SJSA1 (cell line): ENCODE measurements at regions not wholly inside any gene's neighbourhood (a gene's known extent, or its start where the extent isn't known, plus 50 kb on each side); places are given as distances from the start of the nearest gene placed in this dataset.
"Not testable (repeated sequence)": the region's sequence is repeated elsewhere in the genome, so short reads cannot be mapped to it uniquely, and the experiment has no call there.

ENCODE experiments used
- DNase-seq, 2 experiments: peaks; one replicate each; pipeline ENCODE4 v3.0.0-alpha.2; 2015 to 2020; ENCODE audit warnings: low spot score in 2 of 2, low read depth in 1 of 2
- H3K27ac ChIP-seq: fragments of 250-450 bp; sonication (Bioruptor Pico); 2 replicates; pipeline ENCODE4 v1.5.1; 2020; ENCODE audit warnings: mild to moderate bottlenecking, moderate library complexity
- H3K27me3 ChIP-seq: fragments of 250-450 bp; sonication (Bioruptor Pico); replicated peaks from 2 replicates; pipeline ENCODE4 v1.5.1; 2020; ENCODE audit warnings: mild to moderate bottlenecking, moderate library complexity
- H3K36me3 ChIP-seq: fragments of 250-450 bp; sonication (Bioruptor Pico); 2 replicates; pipeline ENCODE4 v1.5.1; 2020; ENCODE audit warnings: mild to moderate bottlenecking
- H3K4me1 ChIP-seq: fragments of 250-450 bp; sonication (Bioruptor Pico); replicated peaks from 2 replicates; pipeline ENCODE4 v1.6.1; 2021; ENCODE audit warnings: mild to moderate bottlenecking
- H3K4me3 ChIP-seq: fragments of 250-450 bp; sonication (Bioruptor Pico); 2 replicates; pipeline ENCODE4 v1.5.1; 2020; ENCODE audit warnings: mild to moderate bottlenecking
- H3K9me3 ChIP-seq: fragments of 250-450 bp; sonication (Bioruptor Pico); replicated peaks from 2 replicates; pipeline ENCODE4 v1.5.1; 2020; ENCODE audit warnings: mild to moderate bottlenecking

DNA sequence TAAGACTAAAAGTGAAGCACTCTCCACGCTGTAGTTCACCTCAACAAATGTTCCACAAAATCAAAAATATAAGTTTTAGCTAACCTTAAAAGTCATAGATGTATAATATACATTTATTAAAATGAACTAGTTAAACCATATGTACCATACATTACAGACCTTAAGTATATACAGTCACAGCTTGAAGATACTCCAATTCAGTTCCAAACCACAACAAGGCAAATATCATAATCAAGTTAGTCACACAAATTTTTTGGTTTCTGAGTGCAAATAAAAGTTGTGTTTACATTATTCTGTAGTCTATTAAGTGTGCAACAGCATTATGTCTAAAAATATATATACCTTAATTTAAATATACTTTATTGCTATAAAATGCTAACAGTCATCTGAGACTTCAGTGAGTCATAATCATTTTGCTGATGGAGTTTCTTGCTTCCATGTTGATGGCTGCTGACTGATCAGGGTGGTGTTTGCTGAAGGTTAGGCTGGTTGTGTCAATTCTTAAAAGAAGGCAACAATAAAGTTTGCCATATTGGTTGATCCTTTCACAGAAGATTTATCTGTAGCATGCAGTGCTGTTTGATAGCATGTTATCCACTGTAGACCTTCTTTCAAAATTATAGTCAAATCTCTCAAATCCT, 736.7 kb downstream of the NSUN3 start:
- Histone ChIP-seq H3K4me1 (no peaks in the 10 kb centered on the region), H3K9me3 (no peaks in the 10 kb centered on the region), H3K4me3 (no peak overlapping the region), H3K27ac (no peak overlapping the region), H3K27me3 (no peaks in the 10 kb centered on the region), H3K36me3 (no peaks in the 10 kb centered on the region)
- no peak for DNase-seq

DNA sequence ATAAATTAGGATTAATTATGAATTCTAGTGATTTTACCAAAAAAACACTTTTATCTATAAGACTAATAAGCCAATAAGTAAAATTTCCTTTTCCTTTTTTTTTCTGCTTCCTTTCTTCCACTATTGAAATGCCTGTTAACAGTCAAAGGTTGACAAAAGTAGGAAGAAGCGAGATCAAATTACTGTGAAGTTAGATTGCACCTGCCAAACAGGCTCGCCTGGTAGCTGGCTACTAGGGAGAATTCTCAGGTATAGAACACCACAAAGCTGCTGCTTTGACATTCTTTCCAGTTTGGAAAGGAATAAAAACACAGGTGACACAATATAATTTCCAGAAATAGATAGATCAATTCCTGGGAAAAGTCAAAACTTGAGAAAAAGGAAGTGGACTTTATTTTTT, 749.0 kb downstream of the NSUN3 start:
- no peak overlapping the region for H3K4me3 ChIP-seq
- H3K27me3 ChIP-seq: no peaks in the 10 kb centered on the region
- no peak overlapping the region for H3K27ac ChIP-seq
- H3K36me3 ChIP-seq: no peaks in the 10 kb centered on the region
- H3K4me1 ChIP-seq: no peaks in the 10 kb centered on the region
- no peaks in the 10 kb centered on the region for H3K9me3 ChIP-seq
- DNase-seq: no peak

DNA sequence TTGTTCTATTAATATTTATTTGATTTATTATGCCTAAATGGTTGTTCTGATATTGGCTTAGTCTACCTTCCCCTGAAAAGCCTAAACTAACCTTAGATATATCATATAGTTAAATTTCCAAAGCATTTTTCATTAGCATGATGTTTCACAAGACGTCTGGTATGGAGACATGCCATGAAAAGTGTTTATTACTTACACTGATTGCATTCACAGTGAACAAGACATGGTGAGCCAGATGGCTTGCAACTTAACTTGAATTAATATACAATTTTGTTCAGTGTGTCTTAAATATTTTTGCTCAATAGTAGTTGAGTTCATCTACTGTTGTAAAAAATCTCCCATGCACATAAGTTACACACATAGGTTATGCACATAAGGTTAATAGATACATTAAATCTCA, 758.4 kb downstream of the NSUN3 start:
- Histone ChIP-seq H3K27ac (no peak overlapping the region), H3K27me3 (no peaks in the 10 kb centered on the region)

DNA sequence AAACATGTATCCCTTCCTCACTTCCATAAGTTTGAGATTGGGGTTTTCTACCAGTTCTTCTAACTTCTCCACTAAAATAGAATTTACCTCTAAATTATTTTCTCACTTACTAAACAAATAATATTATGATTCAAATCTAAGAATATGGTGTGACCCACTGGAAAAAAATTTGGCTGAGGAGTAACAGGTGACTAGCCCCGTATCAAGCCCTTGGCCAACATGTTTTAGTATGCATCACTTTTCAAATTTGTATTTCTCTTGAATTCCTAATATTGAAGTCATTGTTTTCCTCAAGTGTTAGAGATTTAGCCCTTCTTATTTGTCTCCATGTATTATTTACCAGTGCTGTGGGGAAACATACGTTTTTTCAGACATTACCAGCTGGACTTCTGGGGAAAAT, 759.4 kb downstream of the NSUN3 start:
- H3K4me1 ChIP-seq: no peaks in the 10 kb centered on the region
- DNase-seq: no peak
- H3K27me3 ChIP-seq: no peaks in the 10 kb centered on the region
- no peaks in the 10 kb centered on the region for H3K36me3 ChIP-seq
- no peak overlapping the region for H3K27ac ChIP-seq
- H3K4me3 ChIP-seq: no peak overlapping the region
- H3K9me3 ChIP-seq: no peaks in the 10 kb centered on the region

More for the DNA sequence above, 758.4 kb downstream of the NSUN3 start:
- Histone ChIP-seq H3K4me3 (no peak overlapping the region), H3K9me3 (no peaks in the 10 kb centered on the region), H3K4me1 (no peaks in the 10 kb centered on the region), H3K36me3 (no peaks in the 10 kb centered on the region)
- DNase-seq: no peak

DNA sequence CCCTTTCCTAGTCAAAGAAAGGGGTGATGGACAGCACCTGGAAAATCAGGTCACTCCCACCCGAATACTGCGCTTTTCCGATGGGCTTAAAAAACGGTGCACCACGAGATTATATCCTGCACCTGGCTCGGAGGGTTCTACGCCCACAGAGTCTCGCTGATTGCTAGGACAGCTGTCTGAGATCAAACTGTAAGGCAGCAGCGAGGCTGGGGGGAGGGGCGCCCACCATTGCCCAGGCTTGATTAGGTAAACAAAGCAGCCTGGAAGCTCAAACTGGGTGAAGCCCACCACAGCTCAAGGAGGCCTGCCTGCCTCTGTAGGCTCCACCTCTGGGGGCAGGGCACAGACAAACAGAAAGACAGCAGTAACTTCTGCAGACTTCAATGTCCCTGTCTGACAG, 783.4 kb downstream of the NSUN3 start:
- H3K27me3 ChIP-seq, H3K4me3 ChIP-seq, H3K4me1 ChIP-seq, DNase-seq, H3K9me3 ChIP-seq, H3K27ac ChIP-seq, H3K36me3 ChIP-seq: not testable (repeated sequence)

DNA sequence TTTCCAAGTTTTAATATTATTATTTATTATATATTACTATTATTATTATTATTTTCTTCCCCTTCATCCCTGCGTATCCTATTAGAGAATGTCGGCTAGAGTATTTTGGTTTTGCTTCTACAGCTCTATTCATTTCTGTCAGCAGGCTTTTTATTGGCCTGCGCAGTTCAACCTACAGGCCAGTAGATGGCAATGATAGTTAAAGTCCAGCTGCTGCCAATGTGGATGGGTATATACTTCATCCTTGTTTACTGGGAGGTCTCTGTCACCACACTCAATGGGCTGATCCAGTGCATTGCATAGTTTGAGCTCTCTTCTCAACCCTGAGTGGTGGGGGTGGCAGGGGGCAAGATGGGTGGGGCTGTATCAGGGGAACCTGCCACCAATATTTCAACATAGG, 799.8 kb downstream of the NSUN3 start:
- Histone ChIP-seq H3K36me3 (no peaks in the 10 kb centered on the region), H3K4me1 (no peaks in the 10 kb centered on the region)
- DNase-seq: no peak

DNA sequence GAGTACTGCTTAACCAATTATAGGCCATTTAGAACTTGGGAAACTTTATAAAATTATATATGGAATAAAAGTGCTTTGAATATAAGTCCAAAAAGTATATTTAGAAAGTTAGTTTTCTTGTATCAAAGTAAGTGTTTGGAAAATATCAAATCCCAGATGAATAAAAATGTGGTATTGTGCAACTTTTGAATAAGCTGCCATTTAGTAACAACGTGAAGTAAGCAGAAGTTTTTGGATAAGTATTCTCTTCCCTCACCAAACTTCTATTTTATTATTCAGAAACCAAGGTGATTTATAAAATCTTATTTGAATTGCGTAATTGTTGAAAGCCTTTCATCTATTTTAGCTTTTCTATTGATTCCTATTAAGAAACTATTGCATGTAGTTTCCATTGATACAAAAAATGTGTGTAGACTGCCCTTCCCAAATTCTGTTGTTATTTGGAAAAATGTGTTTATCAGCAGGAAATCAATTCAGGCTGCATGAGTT, 806.2 kb downstream of the NSUN3 start:
- no peaks in the 10 kb centered on the region for H3K36me3 ChIP-seq
- no peaks in the 10 kb centered on the region for H3K9me3 ChIP-seq
- DNase-seq: no peak
- H3K27ac ChIP-seq: no peak overlapping the region
- H3K27me3 ChIP-seq: no peaks in the 10 kb centered on the region
- no peaks in the 10 kb centered on the region for H3K4me1 ChIP-seq
- no peak overlapping the region for H3K4me3 ChIP-seq

More for the DNA sequence above, 799.8 kb downstream of the NSUN3 start:
- H3K9me3 ChIP-seq: no peaks in the 10 kb centered on the region; the same call in 1 of the 2 replicates
- H3K27me3 ChIP-seq: no peaks in the 10 kb centered on the region
- H3K4me3 ChIP-seq: no peak overlapping the region
- H3K27ac ChIP-seq: no peak overlapping the region

DNA sequence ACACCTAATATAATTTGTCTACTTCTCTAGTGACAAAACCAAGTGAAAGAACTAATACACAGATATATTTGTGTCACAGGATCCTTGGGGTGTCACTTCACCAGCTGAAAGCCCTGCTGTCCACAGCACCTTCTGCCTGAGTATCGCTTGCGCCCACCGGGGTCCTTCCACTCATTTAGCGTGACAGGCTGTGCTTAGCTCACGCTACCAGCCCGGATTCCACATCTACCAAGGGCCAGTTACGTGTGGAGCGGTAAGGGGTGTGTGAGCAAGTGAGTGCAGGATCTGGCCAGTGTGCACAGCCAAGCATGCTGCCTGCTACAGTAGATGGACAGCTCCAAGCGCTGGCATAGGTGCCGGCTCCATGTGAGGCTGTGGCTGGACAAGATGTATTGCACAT, 810.9 kb downstream of the NSUN3 start:
- no peak for DNase-seq
- Histone ChIP-seq H3K9me3 (no peaks in the 10 kb centered on the region), H3K4me3 (no peak overlapping the region), H3K36me3 (no peaks in the 10 kb centered on the region), H3K27ac (no peak overlapping the region), H3K27me3 (no peaks in the 10 kb centered on the region), H3K4me1 (no peaks in the 10 kb centered on the region)

DNA sequence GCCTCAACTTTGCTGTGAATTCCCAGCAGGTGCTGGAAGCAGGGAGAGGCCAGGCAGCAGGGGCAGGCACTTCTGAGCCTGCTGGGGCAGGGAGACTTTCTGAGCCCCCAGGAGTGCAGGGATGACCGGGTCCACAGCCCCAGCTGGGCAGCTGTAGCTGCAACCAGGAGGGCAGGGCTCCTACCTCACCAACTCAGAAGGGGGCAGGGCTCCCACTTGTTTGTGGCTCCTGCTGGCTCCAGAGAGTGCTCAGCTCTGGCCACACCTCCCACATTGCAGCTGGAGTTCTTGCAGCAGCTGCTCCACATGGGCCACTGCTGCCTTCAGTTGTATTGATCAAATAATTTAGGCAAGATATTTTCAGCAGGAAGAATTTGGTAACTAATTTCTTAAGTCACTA, 812.3 kb downstream of the NSUN3 start:
- Histone ChIP-seq H3K27me3 (no peaks in the 10 kb centered on the region), H3K4me3 (no peak overlapping the region), H3K27ac (no peak overlapping the region), H3K36me3 (no peaks in the 10 kb centered on the region), H3K9me3 (no peaks in the 10 kb centered on the region), H3K4me1 (no peaks in the 10 kb centered on the region)
- DNase-seq: no peak

DNA sequence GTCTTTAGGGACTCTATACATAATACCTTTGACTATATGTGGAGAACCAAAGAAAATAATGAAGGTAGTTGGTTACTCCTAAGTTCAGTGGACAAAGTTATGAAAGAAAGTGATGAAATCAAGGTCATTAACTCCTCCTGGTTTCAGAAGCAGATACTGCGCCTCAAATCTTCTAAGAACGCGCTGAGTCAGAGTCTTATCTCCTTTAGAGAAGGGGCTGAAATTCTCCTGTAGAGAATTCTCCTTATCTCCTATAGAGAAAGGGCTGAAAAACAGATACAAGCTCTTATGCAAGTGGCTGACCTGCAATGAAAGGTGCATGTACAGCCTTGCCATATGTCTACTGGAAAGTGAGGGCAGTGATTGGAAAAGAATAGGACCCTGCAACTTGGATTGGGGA, 824.2 kb downstream of the NSUN3 start:
- Histone ChIP-seq H3K4me1 (no peaks in the 10 kb centered on the region), H3K9me3 (no peaks in the 10 kb centered on the region), H3K27ac (no peak overlapping the region), H3K4me3 (no peak overlapping the region), H3K27me3 (no peaks in the 10 kb centered on the region), H3K36me3 (no peaks in the 10 kb centered on the region)
- DNase-seq: no peak

DNA sequence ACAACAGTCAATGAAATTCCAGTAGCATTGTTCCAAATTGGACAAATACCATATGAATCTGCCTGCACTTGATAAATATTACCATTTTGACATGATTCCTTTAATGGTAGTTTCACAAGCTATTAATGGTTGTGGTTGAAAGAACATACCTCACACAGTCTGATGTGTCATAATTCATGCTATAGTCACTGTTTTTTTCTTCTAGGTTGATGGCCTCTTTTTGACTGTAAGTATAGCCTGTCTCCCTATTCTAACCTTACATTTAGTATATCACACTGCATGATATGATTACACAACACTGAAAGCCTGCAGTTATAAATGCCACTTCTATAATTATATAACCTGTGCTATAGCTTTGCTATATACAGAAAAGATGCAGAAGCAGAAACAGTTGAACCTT, 834.1 kb downstream of the NSUN3 start:
- no peaks in the 10 kb centered on the region for H3K27me3 ChIP-seq
- no peak overlapping the region for H3K27ac ChIP-seq
- no peaks in the 10 kb centered on the region for H3K9me3 ChIP-seq
- H3K4me3 ChIP-seq: no peak overlapping the region
- H3K4me1 ChIP-seq: no peaks in the 10 kb centered on the region
- H3K36me3 ChIP-seq: no peaks in the 10 kb centered on the region
- no peak for DNase-seq

DNA sequence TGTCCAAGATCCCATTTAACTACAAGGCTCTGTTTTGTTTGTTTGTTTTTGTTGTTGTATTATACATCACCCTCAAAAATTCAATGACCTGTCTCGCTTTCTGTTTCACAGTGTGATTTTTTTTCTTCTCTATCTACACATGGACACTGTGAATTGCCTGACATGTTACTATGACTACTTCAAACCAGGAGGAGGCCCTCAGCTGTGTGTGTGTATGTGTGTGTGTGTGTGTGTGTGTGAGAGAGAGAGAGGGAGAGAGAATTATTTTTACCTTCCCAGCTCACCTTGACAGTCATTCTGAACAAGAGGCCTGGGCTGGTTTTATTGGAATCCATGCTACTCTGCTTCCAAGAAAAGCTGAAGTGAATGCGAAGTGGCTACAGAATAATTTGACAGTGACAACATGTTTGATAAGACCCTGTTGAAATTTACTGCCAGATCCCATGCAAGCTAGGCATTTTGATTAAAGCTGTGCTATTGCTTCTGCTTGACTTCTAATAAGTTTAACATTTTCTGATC, 841.4 kb downstream of the NSUN3 start:
- no peaks in the 10 kb centered on the region for H3K9me3 ChIP-seq
- no peak overlapping the region for H3K4me3 ChIP-seq
- no peaks in the 10 kb centered on the region for H3K36me3 ChIP-seq
- no peaks in the 10 kb centered on the region for H3K4me1 ChIP-seq
- no peak for DNase-seq
- no peaks in the 10 kb centered on the region for H3K27me3 ChIP-seq
- H3K27ac ChIP-seq: no peak overlapping the region

DNA sequence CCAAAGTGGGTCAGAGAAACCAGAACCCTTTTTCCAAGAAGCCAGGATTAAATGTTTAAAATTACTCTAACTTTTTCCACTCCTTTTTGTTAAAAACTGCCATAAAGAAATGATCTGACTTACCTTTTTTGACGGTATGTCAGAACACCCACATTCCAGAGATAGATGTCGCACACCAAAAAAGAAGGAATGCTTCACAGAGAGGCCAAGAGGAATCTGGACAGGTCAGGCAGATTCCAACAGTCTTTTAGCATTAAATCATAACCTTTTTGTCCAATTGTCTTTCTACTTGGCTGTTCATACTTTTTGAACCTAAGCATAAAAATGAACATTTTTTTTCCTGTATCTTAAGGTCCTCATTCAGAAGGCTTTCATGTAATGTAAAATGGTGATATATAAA, 846.9 kb downstream of the NSUN3 start:
- Histone ChIP-seq H3K4me3 (no peak overlapping the region), H3K36me3 (no peaks in the 10 kb centered on the region)
- no peak for DNase-seq

DNA sequence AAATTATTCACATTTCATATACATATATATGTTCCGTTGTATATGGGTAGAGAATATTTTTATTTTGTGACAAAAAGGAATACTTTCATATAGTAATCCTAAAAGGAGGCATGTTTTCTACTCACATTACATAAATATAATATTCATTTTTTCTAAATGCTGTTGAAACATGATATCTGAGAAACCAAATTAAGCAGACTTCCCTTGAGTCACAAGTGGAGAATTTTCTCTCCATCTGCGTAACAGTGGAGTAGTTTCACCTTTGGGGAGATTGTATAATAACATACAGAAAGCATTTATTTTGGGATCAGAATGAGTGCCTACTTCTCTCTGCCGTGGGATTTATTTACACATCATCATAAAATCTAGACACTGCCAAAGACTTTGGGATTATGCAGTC, 849.8 kb downstream of the NSUN3 start:
- H3K9me3 ChIP-seq: no peaks in the 10 kb centered on the region
- no peaks in the 10 kb centered on the region for H3K4me1 ChIP-seq
- no peaks in the 10 kb centered on the region for H3K27me3 ChIP-seq
- no peak overlapping the region for H3K4me3 ChIP-seq
- no peak for DNase-seq
- H3K27ac ChIP-seq: no peak overlapping the region
- H3K36me3 ChIP-seq: no peaks in the 10 kb centered on the region

More for the DNA sequence above, 846.9 kb downstream of the NSUN3 start:
- no peaks in the 10 kb centered on the region for H3K4me1 ChIP-seq
- no peaks in the 10 kb centered on the region for H3K9me3 ChIP-seq
- H3K27ac ChIP-seq: no peak overlapping the region
- H3K27me3 ChIP-seq: no peaks in the 10 kb centered on the region

DNA sequence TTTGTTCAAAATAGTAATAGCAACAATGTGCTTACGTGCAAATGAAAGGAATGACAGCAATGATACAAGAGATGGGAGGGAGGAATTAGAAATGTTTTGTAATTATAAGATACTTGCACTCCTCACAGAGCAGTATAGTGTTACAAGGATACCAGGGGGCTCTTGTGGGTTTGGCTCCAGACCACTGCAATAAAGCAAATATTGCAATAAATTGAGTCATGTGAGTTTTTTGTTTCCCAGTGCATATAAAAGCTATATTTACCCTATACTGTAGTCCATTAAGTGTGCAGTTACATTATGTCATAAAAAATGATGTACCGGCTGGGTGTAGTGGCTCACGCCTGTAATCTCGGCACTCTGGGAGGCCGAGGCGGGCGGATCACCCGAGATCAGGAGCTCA, 864.3 kb downstream of the NSUN3 start:
- H3K4me1 ChIP-seq: no peaks in the 10 kb centered on the region
- no peaks in the 10 kb centered on the region for H3K27me3 ChIP-seq
- no peaks in the 10 kb centered on the region for H3K36me3 ChIP-seq
- H3K4me3 ChIP-seq: no peak overlapping the region
- no peak overlapping the region for H3K27ac ChIP-seq
- no peak for DNase-seq
- H3K9me3 ChIP-seq: no peaks in the 10 kb centered on the region
